ENCODE measurements at regions not wholly inside any gene's neighbourhood (a gene's known extent, or its start where the extent isn't known, plus 50 kb on each side); places are given as distances from the start of the nearest gene placed in this dataset.

DNA sequence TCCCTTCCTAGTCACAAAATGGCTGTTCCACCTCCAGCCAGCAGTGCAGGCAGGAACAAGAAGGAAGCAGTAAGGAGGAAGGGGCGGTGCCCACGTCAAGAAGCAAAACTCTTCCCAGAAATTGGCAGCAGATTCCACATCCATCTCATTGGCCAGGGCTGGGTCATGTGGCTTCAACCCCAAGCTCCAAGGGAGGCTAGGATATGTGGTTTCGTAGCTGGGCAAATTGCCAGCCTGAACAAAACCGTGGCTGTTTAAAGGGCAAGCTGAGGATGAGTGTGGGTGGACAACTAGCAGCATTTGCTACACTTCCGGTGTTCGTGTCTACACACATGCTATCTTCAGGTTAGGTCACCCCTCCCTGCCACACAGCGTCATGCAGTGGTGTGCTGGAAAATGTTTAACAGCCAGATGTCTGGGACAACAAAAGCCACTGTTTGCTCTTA is 92.1 kb upstream of the MAP1B start:
- TF ChIP-seq, protein P1, sequence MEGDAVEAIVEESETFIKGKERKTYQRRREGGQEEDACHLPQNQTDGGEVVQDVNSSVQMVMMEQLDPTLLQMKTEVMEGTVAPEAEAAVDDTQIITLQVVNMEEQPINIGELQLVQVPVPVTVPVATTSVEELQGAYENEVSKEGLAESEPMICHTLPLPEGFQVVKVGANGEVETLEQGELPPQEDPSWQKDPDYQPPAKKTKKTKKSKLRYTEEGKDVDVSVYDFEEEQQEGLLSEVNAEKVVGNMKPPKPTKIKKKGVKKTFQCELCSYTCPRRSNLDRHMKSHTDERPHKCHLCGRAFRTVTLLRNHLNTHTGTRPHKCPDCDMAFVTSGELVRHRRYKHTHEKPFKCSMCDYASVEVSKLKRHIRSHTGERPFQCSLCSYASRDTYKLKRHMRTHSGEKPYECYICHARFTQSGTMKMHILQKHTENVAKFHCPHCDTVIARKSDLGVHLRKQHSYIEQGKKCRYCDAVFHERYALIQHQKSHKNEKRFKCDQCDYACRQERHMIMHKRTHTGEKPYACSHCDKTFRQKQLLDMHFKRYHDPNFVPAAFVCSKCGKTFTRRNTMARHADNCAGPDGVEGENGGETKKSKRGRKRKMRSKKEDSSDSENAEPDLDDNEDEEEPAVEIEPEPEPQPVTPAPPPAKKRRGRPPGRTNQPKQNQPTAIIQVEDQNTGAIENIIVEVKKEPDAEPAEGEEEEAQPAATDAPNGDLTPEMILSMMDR (conservative IDR thresholded peaks at IDR 0.05 in 1 of 2, IDR thresholded peaks at IDR 0.05 in 1 of 2; ENCODE audit: low read depth in 1 of 2, low read length in 2 of 2) = no peak
- TF ChIP-seq EZH2 (IDR thresholded peaks at IDR 0.05; ENCODE audit: low read length, missing control alignments) = no peak
